ENCODE measurements at regions not wholly inside any gene's neighbourhood (a gene's known extent, or its start where the extent isn't known, plus 50 kb on each side); places are given as distances from the start of the nearest gene placed in this dataset.
A peak's percentile ranks its signal among the peaks of the same experiment; 100 is the strongest.
"Not testable (repeated sequence)": the region's sequence is repeated elsewhere in the genome, so short reads cannot be mapped to it uniquely, and the experiment has no call there.

DNA sequence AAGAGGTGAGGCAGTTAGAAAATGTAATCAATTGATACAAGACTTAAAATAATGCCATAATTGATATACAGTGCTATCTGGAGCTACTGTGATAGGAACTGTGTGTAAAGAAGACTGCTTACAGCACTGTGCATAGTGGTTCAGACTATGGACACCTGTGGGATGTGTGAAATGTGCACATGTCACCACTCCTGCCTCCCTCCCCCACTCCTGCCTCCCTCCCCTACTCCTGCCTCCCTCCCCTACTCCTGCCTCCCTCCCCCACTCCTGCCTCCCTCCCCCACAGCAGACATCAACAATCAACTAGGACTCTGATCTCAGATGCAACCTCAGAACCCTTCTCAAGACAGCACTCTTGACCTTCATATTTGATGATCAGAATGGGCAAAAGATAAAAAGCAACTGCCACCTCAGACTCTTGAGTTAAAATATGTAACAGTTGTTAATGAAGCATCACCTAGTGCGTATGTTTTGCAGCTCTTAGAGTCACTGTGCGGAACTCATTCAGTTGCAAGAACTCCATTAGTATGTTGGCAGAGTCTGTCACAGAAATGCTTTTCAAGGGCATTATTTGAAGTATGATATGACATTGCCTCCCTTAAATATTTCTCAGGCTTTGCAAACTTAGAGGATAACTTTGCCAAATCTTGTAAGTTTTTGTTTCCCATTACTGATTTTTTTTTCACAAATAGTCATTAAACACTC lies 255.2 kb upstream of the DDHD1 start:
- no peak for DNase-seq (ENCODE audit: low read depth, low spot score)

DNA sequence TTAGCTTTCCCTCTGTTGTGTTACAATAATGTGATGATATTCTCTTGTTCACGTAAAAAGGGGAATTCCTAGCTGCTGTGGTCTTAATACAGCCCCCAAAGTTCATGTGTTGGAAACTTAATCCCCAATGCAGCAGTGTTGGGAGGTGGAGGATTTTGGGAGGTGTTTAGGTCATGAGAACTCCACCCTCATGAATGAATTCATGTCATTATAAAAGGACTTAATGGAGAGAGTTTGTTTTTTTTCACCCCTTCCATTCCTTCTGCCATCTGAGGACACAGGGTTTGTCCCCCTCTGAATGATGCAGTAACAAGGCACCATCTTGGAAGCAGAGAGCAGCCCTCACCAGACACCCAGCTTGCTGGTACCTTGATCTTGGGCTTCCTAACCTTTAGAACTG lies 253.4 kb upstream of the DDHD1 start:
- no peak for DNase-seq (ENCODE audit: low read depth, low spot score)

DNA sequence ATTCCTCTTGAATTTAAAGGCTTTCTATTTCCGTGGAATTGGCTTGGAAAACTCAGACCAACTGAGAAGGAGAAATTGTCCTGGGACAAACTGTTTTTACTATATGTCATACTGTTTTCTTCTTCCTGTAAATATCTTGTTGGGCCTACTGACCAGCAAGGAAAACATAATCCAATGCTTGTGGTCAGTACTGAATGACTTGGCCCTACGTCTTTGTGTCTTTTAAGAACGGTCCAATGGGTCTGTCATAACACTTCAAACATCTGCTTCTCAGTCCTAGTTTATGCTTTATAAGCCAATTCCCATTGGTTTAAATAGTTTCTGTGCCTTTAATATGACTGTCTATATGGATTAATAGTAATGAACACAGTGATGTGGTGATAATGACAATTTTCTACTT lies 248.5 kb upstream of the DDHD1 start:
- DNase-seq (ENCODE audit: low read depth, low spot score), result no peak

DNA sequence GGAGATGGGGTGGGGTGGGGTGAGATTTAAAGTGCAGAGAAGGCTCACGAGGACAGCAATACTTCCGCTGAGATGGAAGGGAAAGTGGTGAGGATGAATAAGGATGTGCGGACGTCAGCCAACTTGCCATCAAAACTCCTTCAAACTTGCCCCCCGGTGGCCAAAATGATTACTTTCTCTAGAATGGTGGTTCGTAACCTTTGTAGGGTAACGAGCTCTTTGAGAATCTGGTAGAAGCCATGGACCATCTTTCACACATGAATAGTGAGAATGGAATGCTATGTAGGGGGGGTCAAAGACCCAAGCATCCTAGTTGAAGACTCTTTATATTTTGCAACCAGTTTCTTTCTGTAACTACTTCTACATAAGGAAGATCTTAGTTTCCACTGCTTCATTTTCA lies 245.9 kb upstream of the DDHD1 start:
- peak; percentile 28 for DNase-seq (ENCODE audit: low read depth, low spot score)

DNA sequence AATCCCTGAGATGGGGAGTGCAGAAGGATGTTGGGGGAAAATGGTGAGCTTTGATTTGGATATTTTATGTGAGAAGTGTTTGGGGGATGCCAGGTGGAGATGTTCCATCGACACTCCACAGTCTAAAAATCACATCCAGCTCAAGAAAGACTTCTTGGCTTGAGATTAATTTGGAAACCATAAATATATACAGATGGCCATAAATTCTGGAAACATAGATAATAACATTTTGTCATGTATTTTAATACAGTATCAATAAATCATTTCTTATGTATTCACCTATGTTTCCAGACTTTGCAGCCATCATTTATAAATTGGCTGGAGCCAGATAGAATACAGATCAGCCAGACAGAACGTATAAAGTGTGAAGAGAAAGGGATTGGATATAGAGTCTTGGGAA lies 245.5 kb upstream of the DDHD1 start:
- DNase-seq (ENCODE audit: low read depth, low spot score), result no peak

DNA sequence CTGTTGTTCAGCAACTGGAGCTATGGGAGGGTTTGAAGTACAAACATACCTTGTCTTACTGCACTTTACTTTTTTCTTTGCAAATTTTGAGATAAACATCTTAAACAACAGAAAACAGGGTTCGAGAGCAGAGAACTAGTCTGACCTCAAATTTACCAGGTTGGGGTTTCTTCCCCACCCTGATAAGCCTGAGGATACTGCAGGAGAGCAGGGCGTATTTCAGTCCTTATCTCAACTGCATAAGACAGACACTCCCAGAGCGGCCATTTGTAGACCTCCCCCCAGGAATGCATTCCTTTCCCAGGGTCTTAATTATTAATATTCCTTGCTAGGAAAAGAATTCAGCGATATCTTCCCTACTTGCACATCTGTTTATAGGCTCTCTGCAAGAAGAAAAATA lies 242.1 kb upstream of the DDHD1 start:
- not testable (repeated sequence) for DNase-seq (ENCODE audit: low read depth, low spot score)

DNA sequence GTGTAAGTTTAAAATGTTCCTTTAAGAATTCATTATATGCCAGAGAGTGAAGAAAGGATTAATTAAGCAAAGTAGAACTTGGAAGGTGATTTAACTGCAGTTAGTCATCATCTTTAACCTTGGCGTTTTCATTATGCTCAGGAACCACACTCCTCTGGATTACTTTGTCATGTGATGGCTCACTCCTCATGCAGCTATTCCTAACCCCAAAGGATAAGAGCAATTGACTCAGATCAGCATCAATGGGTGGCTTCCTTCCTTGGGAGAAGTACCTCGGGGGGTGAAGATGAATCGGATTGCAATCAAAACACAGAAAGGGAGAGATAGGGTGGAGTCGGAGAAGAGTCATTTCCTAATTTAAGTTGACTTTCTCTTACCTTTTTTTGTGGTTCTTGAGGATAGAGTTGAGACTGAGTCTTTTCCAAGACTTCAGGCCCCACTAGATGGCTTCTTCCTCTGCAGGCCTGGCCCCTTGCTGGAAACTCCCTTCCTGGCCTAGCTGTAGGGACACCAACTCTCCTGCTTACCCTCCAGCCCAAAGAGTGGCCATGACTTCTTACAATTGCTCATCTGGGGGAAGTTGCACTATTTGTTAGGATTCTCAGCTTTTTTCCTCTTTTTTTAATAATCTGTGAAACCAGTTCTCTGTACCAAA lies 238.6 kb upstream of the DDHD1 start:
- no peak for DNase-seq (ENCODE audit: low read depth, low spot score)

DNA sequence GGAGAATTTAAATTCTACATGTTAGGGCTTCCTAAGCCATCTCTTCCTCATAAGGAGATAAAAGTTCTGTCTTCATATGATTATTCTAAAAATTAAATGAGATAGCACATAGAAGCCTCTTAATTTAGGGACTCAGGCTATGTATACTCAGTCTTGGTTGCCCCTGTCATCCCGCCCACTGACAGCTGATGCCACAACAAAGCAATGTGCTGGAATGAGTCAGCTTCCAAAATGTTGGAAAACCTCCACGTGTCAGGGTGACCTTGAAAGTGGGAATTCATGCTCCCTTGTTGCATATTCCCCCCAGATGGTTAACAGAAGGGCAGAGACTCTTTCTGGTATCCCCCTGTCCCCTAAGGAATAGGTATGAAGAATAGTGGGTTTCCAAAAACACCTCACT lies 238.0 kb upstream of the DDHD1 start:
- DNase-seq (ENCODE audit: low read depth, low spot score), result no peak

DNA sequence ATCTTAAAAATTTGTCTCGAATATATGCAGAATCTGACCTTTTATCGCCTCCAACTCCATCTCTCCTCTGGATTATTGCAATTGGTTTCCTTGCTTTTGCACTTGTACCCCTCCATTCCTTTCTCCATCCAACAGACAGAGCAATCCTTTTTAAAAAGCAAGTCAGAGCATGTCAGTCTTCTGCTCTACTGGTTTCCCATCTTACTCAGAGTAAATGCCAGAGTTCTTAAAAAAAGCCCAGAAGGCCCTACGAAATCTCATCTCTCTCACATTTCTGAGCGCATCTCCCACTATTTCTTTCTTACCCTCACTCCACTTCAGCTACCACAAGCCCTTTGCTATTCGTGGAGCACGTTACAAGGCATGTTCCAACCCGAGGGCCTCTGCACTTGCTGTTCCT lies 236.9 kb upstream of the DDHD1 start:
- DNase-seq (ENCODE audit: low read depth, low spot score), result no peak

DNA sequence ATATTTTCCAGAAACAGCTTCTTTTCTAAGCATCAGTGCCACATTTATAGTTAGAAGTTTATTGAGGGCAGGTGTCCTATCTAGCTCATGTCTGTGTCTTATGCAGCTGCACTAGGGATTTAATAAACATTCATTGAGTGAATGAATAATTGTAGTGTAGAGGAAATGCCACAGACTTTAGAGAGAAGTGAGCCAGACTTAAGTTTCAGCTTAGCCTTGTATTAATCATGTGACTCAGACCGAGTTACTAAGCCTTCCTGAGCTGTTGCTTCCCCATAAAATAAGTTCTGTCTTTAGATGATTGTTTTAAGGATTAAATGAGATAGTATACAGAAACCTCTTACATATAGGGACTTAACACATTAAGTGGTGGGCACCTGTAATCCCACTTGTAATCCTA lies 236.1 kb upstream of the DDHD1 start:
- no peak for DNase-seq (ENCODE audit: low read depth, low spot score)

DNA sequence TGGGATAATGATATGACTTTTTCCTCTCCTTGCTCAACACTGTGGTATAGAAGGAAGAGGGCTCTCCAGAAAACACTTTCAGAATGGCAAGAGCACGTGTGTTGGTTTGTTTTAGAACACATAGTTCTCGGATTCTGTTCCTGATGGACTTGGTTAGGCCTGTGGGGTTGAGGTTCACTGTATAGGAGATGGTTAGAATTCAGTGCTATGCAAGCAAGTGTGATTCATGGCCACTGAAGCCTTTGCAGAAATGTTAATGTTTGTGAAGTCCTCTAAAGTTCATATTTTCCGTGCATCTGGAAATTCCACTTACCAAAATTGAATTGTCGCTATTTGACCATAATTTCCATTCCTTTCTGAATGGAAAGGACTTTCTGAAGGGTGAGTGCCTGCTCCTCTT lies 233.2 kb upstream of the DDHD1 start:
- DNase-seq (ENCODE audit: low read depth, low spot score), result no peak

DNA sequence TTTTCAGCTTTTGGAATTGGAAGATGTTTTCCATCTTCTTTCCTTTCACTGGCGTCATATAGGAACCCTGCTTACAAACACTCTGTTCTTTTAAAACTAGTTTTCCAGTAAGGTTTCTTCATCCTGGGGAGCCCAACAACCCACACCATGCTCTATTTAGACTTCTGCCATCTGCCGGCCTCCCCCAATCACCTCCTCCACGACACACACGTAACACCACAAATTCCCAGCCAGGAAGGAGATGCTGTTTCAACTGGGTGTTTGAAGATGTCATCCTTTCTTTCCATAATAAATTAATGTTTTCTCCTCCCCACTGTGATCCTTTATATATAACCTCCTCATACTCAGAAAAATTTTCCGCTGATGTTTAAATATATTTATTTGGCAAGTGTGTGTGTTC lies 231.4 kb upstream of the DDHD1 start:
- no peak for DNase-seq (ENCODE audit: low read depth, low spot score)

DNA sequence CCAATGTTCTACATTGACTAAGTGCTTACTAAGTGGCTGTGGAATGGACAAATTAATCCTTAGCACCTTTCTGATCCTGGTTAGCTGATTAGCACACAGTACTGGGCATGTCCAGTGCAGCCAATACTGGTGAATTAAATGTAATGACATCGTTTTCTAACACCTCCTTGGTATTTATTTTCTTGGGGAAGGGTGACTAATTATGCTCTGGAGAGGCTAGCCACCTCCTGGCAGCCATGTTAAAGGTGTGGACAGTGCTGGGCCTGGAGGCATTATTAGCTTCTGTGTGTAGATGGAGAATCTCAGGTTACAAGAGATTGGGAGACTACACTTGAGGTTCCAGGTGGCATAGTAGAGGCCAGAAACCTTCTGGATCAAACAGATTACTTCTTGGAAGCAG lies 230.9 kb upstream of the DDHD1 start:
- no peak for DNase-seq (ENCODE audit: low read depth, low spot score)

DNA sequence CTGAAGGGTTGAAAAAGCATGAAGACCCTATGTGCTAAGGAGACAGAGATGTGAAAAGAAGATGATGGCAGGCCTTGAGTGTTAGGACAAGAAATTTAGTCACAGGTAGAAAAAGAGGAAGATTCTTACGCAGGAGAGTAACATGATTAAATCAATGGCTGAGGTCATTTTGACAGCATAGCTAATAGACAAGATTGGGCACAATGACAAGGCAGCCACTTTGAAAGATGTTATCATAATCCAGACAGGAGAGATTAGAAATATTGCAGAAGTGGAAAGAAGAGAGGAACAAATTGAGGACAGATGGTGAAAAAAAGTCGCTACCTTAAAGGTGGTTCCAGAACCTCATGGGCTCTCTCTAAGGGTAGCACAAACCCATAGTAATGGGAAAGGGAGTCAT lies 228.8 kb upstream of the DDHD1 start:
- DNase-seq (ENCODE audit: low read depth, low spot score), result no peak

DNA sequence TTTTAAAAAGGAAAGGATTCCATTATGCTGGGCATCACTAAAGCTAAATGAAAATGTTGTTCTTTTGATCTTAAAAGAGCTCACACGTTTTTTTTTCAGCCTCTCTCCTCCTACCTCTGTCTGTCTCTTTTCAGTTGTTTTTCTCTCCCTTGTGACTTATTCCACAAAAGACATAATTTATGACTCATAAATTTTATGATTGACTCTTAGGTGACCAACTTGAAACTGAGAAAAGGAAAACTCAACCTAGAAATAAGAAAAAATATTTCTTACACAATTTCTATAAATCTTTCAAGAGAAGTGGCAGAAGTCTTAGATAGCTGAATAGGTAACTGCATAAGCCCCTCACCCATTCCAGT lies 227.7 kb upstream of the DDHD1 start:
- no peak for DNase-seq (ENCODE audit: low read depth, low spot score)

DNA sequence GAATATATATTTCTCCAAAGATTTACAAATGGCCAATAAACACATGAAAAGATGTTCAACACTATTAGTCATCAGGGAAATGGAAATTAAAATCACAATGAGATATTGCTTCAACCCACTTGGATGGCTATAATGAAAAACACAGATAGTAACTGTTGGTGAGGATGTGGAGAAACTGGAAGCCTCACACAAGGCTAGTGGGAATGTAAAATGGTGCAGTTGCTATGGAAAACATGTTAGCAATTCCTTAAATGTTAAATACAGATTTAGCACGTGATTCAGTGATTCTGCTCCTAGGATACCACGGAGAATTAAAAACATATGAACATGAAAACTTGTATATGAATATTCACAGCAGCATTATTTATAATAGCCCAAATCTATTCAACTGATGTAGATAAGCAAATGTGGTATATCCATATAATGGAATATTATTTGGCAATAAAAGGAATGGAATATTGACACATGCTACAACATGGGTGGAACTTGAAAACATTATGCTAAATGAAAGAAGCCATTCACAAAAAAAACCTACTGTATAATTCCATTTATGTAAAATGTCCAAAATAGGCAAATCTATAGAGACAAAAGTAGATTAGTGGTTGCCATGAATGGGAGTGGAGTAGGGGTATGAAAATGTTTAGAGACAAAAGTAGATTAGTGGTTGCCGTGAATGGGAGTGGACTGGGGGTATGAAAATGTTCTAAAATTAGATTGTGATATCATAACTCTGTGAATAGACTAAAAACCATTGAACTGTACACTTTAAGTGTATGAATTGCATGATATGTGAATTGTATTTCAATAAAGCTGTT lies 227.1 kb upstream of the DDHD1 start:
- DNase-seq (ENCODE audit: low read depth, low spot score), result no peak

DNA sequence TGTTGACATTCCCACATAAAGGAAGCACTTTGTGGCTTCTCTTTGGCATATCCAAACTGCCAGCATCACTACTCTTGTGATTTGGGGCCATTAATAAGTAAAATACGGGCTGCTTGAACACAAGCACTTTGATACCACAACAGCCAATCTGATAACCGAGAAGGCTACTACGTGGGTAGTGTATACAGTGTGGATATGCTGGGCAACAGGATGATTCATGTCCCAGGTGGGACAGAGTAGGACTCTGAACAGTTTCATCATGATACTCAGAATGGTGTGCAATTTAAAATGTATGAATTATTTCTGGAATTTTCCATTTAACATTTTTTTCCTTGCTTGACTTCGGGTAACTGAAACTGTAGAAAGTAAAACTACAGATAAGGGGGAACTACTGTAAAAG lies 225.0 kb upstream of the DDHD1 start:
- no peak for DNase-seq (ENCODE audit: low read depth, low spot score)

DNA sequence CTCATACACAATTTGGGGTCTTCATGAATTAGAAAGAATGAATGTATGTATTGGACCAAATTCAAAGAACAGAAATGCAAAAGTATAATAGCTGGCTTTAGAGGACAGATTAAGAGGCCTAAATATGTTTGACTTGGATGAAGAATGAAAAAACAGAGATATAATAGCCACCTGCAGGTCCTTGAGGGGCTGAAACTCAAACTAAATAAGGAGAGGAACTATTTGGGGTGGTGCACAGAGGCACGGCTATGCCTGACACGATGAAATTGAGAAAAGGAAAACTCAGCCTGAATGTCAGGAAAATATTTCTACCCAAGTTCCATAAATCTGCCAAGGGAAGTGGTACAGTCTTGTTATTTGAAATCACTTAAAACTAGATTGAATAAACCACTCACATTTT lies 222.9 kb upstream of the DDHD1 start:
- no peak for DNase-seq (ENCODE audit: low read depth, low spot score)

DNA sequence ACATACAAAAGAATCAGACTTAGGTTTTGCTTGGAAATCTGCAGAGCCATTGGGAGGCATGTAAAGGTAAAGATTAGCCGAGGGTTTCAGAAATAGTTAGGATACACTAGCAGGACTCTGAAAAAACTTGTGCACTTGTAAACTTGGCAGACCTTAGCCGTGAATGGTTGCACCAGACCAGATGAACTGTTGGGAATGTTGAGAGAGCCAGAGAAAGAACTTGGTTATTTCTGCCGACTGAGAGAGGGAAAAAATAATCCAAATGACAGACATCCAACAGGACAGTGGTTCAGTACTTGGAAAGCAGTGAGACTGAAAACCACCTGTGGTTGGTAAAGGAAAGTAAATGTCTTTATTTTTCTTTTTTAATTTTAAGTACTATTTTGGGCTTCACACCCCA lies 222.5 kb upstream of the DDHD1 start:
- DNase-seq (ENCODE audit: low read depth, low spot score), result no peak

DNA sequence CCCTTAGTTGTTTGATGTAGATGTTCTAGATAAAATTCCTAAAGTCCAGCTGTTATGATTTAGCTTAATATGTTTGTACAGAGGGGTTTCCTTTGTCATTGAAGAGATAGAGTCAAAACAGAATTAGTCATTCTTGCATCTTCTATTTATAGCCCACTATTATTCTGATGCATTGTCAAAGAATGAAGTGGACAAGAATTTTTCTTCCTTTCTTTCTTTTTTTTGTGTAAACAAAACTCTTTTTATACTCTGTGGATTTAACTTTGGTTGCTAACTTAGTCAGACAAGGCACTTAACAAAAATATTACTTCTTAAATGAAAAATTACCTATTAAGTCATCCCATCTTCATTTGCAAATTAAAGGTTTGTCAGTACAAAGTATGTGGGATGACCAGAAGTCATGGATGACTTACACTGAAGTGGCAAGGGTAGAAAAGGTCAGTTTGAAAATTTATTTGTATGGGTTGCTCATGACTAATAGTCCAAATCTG lies 215.6 kb upstream of the DDHD1 start:
- DNase-seq (ENCODE audit: low read depth, low spot score), result no peak

DNA sequence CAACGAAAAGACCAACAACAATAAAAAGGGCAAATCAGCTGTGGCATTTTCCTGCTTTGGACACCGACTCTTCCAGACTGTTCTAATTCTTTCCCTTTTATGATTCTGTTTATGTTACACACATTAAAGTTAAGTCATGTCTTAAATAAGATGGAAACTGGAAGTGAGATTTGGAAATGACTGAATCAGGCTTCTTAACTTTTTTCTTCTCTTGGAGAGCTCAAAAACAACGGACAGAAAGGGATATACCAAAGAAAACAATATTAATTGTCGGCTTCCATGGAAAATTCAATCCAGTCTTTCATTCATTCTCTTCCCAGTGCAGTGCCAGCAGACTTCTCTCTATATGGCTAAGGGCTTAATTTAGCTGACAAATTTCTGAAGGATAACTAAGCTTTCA lies 214.9 kb upstream of the DDHD1 start:
- DNase-seq (ENCODE audit: low read depth, low spot score), result no peak

DNA sequence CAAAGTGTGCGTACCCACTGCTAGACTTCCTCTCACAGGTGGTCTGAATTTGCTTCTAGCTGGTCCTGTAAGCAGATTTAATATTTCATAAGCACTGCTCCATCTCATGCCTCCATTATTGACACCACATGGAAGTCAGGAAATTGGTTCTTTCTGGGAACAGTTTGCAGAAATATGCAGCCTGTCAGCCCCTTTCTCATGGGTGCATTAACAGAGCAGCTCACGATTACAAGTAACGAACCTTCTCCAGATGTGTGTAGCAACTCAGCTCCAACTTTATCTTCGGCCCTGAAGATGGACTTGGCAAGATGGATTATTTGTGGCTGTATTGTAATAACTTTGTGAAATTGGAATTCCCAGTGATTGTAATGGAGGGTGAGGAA lies 214.5 kb upstream of the DDHD1 start:
- DNase-seq (ENCODE audit: low read depth, low spot score), result no peak
